Fibroblast of lung (primary cell): ENCODE measurements at regions not wholly inside any gene's neighbourhood (a gene's known extent, or its start where the extent isn't known, plus 50 kb on each side); places are given as distances from the start of the nearest gene placed in this dataset.

Experiments used
- CTCF ChIP-seq, 2 donors: IDR thresholded peaks in 1 of 2; conservative IDR thresholded peaks in 1 of 2; 1 replicate in 1 of 2; 2 replicates in 1 of 2; pipeline ENCODE4 v1.5.1; 2011 to 2012; ENCODE audit warnings: low read length in 2 of 2, control low read depth in 1 of 2, inconsistent platforms in 1 of 2, low read depth in 1 of 2, mild to moderate bottlenecking in 1 of 2
- EZH2 ChIP-seq: IDR thresholded peaks from 2 replicates; pipeline ENCODE4 v1.5.1; 2012; ENCODE audit warnings: low read length, control low read depth, mild to moderate bottlenecking; ENCODE audit errors: missing control alignments

- TF ChIP-seq CTCF (conservative IDR thresholded peaks at IDR 0.05 in 1 of 2, IDR thresholded peaks at IDR 0.05 in 1 of 2; ENCODE audit: low read depth in 1 of 2, low read length in 2 of 2): no peak
- TF ChIP-seq EZH2: no peak
Measured at GRCh38 chr10:69740126-69740525, 61.6 kb upstream of the COL13A1 start.
